ENCODE measurements at regions not wholly inside any gene's neighbourhood (a gene's known extent, or its start where the extent isn't known, plus 50 kb on each side); places are given as distances from the start of the nearest gene placed in this dataset.

DNA sequence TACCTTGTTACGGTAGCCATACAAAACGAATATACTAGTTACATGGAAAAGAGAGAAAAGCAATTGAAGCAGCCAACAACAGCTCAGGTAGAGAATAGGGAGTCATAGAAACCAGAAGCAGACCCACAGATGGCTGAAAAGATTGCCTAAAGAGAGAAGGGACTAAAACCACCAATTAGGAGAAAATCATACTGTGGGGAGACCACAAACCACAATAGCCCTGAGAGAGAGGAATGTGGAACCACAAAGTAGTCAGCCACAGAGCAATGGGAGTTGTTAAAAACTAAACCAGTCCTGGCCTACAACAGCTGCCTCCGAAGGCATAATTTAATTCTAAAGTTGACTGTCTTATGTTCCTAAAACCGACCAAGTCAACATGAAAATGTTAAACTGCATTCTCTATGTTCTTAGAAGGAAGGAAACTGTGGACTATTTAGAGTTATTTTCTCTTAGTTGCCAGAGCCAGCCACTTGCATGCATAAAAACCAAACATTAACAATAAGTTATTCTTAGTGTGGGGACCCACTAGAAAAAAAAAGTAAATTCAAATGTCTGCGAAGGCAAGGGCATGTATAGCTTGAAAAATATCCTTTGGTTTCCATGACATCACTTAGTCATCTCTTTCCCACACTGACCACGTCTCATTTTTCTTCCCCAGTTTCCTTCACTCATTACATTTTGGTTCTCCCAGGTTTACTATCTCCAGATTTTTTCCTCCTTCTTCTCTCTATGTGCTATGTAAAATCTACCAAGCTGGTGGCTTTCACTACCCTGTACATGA lies 398.1 kb downstream of the NOVA1 start:
- Histone ChIP-seq H3K27ac (ENCODE audit: insufficient read depth, low read length, poor library complexity, severe bottlenecking) (no peak overlapping the region), H3K4me1 (ENCODE audit: control insufficient read depth, insufficient read depth, low read length, poor library complexity, severe bottlenecking) (no peaks in the 10 kb centered on the region), H3K4me3 (ENCODE audit: low read depth, low read length) (no peak overlapping the region), H3K27me3 (ENCODE audit: control insufficient read depth, insufficient read depth, low read length) (no peaks in the 10 kb centered on the region), H3K36me3 (ENCODE audit: control insufficient read depth, insufficient read depth, low read length) (no peaks in the 10 kb centered on the region), H3K9me3 (ENCODE audit: control insufficient read depth in 2 of 2, low read length in 2 of 2) (peaks cover 7 to 12% of the 10 kb centered on the region in 2 experiments)
- Mint-ChIP-seq H3K9me3 (peaks cover 0 to 33% (median 13%) of the 10 kb centered on the region in 7 donors), H3K4me3 (no peak overlapping the region), H3K4me1 (no peaks in the 10 kb centered on the region), H3K36me3 (no peaks in the 10 kb centered on the region), H3K27ac (no peak overlapping the region), H3K27me3 (no peaks in the 10 kb centered on the region)
- DNase-seq (no peak), ATAC-seq (ENCODE audit: low read depth in 2 of 2) (no peak)

DNA sequence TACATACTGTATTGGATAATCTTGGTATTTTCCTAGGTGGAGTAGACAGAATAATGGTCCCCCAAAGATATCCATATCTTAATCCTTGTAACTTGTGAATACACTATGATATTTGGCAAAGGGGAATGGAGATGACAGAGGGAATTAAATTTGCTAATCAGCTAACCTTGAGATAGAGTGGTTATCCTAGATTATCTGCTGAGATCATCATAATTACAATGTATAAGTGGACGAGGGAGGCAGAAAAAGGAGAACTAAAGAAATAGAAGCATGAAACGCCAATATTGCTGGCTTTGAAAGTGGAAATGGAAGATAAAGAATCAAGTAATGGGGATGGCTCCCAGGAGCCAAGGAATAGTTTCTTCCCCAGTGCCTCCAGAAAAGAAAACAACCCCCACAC lies 398.7 kb downstream of the NOVA1 start:
- H3K36me3 Mint-ChIP-seq, result no peaks in the 10 kb centered on the region
- H3K9me3 Mint-ChIP-seq, result peaks cover 0 to 36% (median 14%) of the 10 kb centered on the region in 7 donors
- H3K27ac Mint-ChIP-seq, result no peak overlapping the region
- H3K36me3 ChIP-seq (ENCODE audit: control insufficient read depth, insufficient read depth, low read length), result no peaks in the 10 kb centered on the region
- no peak for DNase-seq
- no peaks in the 10 kb centered on the region for H3K4me1 Mint-ChIP-seq
- H3K27me3 Mint-ChIP-seq, result no peaks in the 10 kb centered on the region
- no peaks in the 10 kb centered on the region for H3K4me1 ChIP-seq (ENCODE audit: control insufficient read depth, insufficient read depth, low read length, poor library complexity, severe bottlenecking)
- H3K27me3 ChIP-seq (ENCODE audit: control insufficient read depth, insufficient read depth, low read length), result no peaks in the 10 kb centered on the region
- no peak overlapping the region for H3K27ac ChIP-seq (ENCODE audit: insufficient read depth, low read length, poor library complexity, severe bottlenecking)
- no peak overlapping the region for H3K4me3 Mint-ChIP-seq
- peaks cover 6 to 12% of the 10 kb centered on the region in 2 experiments for H3K9me3 ChIP-seq (ENCODE audit: control insufficient read depth in 2 of 2, low read length in 2 of 2)
- no peak for ATAC-seq (ENCODE audit: low read depth in 2 of 2)
- H3K4me3 ChIP-seq (ENCODE audit: low read depth, low read length), result no peak overlapping the region

DNA sequence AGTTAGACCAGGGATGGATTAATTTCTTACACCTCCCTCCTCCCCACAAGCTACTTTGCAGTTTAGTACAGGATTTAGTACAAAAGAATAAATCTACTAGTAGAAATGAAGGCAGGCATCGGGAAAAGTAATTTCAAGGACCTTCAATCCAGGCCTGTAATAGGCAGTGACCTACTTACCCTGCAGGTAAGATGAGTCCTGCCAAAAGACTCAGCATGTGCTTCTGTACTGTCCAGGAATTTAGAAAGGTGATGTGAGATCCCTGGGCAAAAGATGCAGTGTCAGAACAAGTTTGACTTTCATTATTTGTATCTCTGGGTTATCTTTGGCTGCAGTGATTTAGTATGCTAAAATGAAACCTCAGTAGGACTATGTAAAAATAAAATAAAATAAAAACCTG lies 403.0 kb downstream of the NOVA1 start:
- H3K4me3 ChIP-seq (ENCODE audit: low read depth, low read length), result no peak overlapping the region
- no peaks in the 10 kb centered on the region for H3K27me3 ChIP-seq (ENCODE audit: control insufficient read depth, insufficient read depth, low read length)
- Mint-ChIP-seq H3K27ac (no peak overlapping the region), H3K9me3 (peaks cover 4 to 31% (median 19%) of the 10 kb centered on the region in 7 donors), H3K27me3 (no peaks in the 10 kb centered on the region), H3K36me3 (no peaks in the 10 kb centered on the region), H3K4me3 (no peak overlapping the region), H3K4me1 (no peaks in the 10 kb centered on the region)
- H3K36me3 ChIP-seq (ENCODE audit: control insufficient read depth, insufficient read depth, low read length), result no peaks in the 10 kb centered on the region
- no peak for DNase-seq
- H3K27ac ChIP-seq (ENCODE audit: insufficient read depth, low read length, poor library complexity, severe bottlenecking), result no peak overlapping the region
- H3K9me3 ChIP-seq (ENCODE audit: control insufficient read depth in 2 of 2, low read length in 2 of 2), result peaks cover 2 to 11% of the 10 kb centered on the region in 2 experiments
- ATAC-seq (ENCODE audit: low read depth in 2 of 2), result no peak
- no peaks in the 10 kb centered on the region for H3K4me1 ChIP-seq (ENCODE audit: control insufficient read depth, insufficient read depth, low read length, poor library complexity, severe bottlenecking)

DNA sequence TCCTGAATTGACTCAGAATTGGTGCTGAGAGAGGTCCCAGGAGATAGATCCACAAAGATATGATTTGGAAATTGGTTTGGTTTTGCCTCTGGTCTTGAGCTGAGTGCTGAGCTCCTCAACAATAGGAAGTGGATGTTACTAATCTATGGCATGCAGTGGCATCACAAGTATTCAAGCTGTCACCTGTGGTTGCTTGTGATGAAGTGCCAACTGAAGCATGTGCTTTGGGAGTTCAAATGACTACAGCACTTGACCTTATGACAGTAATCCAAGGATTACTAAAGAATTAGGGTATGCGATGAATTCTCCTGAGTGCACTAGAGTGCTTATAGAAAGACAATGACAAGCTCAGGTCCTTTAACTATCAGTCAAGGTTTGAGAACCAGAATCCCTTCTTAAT lies 406.2 kb downstream of the NOVA1 start:
- no peak for ATAC-seq (ENCODE audit: low read depth in 2 of 2)

DNA sequence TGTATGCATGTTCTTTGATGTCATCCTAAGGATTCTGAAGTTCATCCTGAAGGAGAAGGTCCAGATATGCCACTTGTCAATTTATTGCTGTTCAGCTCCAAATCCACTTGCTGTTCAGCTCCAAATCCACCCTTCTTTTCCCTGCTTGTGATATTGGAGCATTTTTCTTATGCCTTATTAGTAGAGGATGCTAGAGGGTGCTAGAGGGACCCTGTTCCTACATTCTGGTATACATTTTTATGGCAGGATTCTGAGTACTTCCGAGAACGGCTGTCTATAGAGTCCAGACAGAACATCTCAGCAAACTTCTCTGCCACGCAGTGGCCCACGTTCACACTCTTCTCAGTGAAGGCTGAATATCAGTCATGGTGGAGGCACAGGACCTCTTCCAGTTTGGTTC lies 406.7 kb downstream of the NOVA1 start:
- Histone ChIP-seq H3K27ac (ENCODE audit: insufficient read depth, low read length, poor library complexity, severe bottlenecking) (no peak overlapping the region), H3K9me3 (ENCODE audit: control insufficient read depth in 2 of 2, low read length in 2 of 2) (peaks cover 0 to 11% of the 10 kb centered on the region in 2 experiments), H3K4me1 (ENCODE audit: control insufficient read depth, insufficient read depth, low read length, poor library complexity, severe bottlenecking) (no peaks in the 10 kb centered on the region), H3K4me3 (ENCODE audit: low read depth, low read length) (no peak overlapping the region), H3K36me3 (ENCODE audit: control insufficient read depth, insufficient read depth, low read length) (no peaks in the 10 kb centered on the region), H3K27me3 (ENCODE audit: control insufficient read depth, insufficient read depth, low read length) (no peaks in the 10 kb centered on the region)
- Mint-ChIP-seq H3K27me3 (no peaks in the 10 kb centered on the region), H3K4me1 (no peaks in the 10 kb centered on the region), H3K9me3 (peaks cover 5 to 37% (median 7%) of the 10 kb centered on the region in 7 donors), H3K27ac (no peak overlapping the region), H3K4me3 (no peak overlapping the region), H3K36me3 (no peaks in the 10 kb centered on the region)
- ATAC-seq (ENCODE audit: low read depth in 2 of 2) (no peak), DNase-seq (no peak)

More for the DNA sequence above, 406.2 kb downstream of the NOVA1 start:
- H3K4me1 ChIP-seq (ENCODE audit: control insufficient read depth, insufficient read depth, low read length, poor library complexity, severe bottlenecking), result no peaks in the 10 kb centered on the region
- no peaks in the 10 kb centered on the region for H3K36me3 ChIP-seq (ENCODE audit: control insufficient read depth, insufficient read depth, low read length)
- Mint-ChIP-seq H3K9me3 (peaks cover 5 to 41% (median 8%) of the 10 kb centered on the region in 7 donors), H3K27ac (no peak overlapping the region), H3K36me3 (no peaks in the 10 kb centered on the region), H3K4me3 (no peak overlapping the region), H3K4me1 (no peaks in the 10 kb centered on the region), H3K27me3 (no peaks in the 10 kb centered on the region)
- no peak for DNase-seq
- H3K27me3 ChIP-seq (ENCODE audit: control insufficient read depth, insufficient read depth, low read length), result no peaks in the 10 kb centered on the region
- H3K4me3 ChIP-seq (ENCODE audit: low read depth, low read length), result no peak overlapping the region
- peaks cover 0 to 11% of the 10 kb centered on the region in 2 experiments for H3K9me3 ChIP-seq (ENCODE audit: control insufficient read depth in 2 of 2, low read length in 2 of 2)
- H3K27ac ChIP-seq (ENCODE audit: insufficient read depth, low read length, poor library complexity, severe bottlenecking), result no peak overlapping the region

DNA sequence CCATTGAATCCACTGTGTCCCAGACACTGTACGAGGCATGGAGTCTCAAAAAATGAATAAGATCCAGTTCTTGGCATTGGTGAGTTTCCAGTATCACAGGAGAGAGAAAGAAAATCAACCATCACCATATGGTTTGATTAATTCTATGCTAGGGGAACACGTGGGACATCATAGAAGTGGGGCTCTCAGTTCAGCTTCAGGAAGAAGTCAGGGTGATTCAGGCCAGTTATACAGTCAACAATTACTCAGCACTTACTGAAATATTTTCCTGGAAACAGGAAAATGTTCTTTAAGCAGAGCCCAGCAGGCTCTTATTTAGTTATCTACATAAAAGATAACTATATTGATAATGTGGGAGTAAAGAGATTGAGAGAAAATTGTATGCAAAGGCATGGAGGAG lies 407.2 kb downstream of the NOVA1 start:
- no peak for DNase-seq
- Histone ChIP-seq H3K4me3 (ENCODE audit: low read depth, low read length) (no peak overlapping the region), H3K27me3 (ENCODE audit: control insufficient read depth, insufficient read depth, low read length) (no peaks in the 10 kb centered on the region), H3K9me3 (ENCODE audit: control insufficient read depth in 2 of 2, low read length in 2 of 2) (peaks cover 0 to 11% of the 10 kb centered on the region in 2 experiments), H3K27ac (ENCODE audit: insufficient read depth, low read length, poor library complexity, severe bottlenecking) (no peak overlapping the region), H3K36me3 (ENCODE audit: control insufficient read depth, insufficient read depth, low read length) (no peaks in the 10 kb centered on the region), H3K4me1 (ENCODE audit: control insufficient read depth, insufficient read depth, low read length, poor library complexity, severe bottlenecking) (no peaks in the 10 kb centered on the region)
- Mint-ChIP-seq H3K36me3 (no peaks in the 10 kb centered on the region), H3K27me3 (no peaks in the 10 kb centered on the region), H3K27ac (no peak overlapping the region), H3K4me3 (no peak overlapping the region), H3K9me3 (peaks cover 5 to 37% (median 7%) of the 10 kb centered on the region in 7 donors), H3K4me1 (no peaks in the 10 kb centered on the region)
- ATAC-seq (ENCODE audit: low read depth in 2 of 2), result no peak

DNA sequence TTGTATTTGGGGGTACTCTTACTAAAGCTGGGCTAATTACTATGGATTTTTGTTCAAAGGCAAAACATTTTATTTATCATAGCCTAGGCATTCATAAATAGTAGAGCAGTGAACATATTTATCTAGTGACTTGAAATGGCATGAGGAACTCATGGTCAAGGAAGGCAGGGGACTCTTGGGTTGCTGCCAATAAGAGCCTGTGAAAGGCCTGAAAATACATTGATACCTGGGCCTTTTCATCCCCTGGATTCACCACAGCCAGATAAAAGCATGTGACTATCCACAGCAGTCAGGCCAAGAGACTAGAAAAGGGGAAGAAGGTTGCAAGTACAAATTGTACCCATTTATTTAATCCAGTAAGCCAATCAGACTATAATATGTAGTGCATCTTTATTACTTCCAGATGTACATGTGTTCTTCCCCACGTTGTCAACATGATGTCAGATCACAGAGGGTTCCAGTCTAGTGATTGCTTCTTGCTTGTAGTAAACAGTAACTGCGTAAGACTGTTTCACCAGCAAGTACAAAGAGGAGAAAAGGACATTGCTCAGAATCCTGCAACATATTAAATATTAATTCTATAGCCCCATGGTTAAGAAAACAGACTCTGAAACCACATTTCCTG lies 409.7 kb downstream of the NOVA1 start:
- Histone ChIP-seq H3K27me3 (ENCODE audit: control insufficient read depth, insufficient read depth, low read length) (no peaks in the 10 kb centered on the region), H3K9me3 (ENCODE audit: control insufficient read depth in 2 of 2, low read length in 2 of 2) (peaks cover 0 to 16% of the 10 kb centered on the region in 2 experiments), H3K4me3 (ENCODE audit: low read depth, low read length) (no peak overlapping the region), H3K36me3 (ENCODE audit: control insufficient read depth, insufficient read depth, low read length) (no peaks in the 10 kb centered on the region), H3K27ac (ENCODE audit: insufficient read depth, low read length, poor library complexity, severe bottlenecking) (no peak overlapping the region), H3K4me1 (ENCODE audit: control insufficient read depth, insufficient read depth, low read length, poor library complexity, severe bottlenecking) (no peaks in the 10 kb centered on the region)
- Mint-ChIP-seq H3K4me3 (no peak overlapping the region), H3K4me1 (no peaks in the 10 kb centered on the region), H3K36me3 (no peaks in the 10 kb centered on the region), H3K27me3 (no peaks in the 10 kb centered on the region), H3K27ac (no peak overlapping the region), H3K9me3 (peaks cover 5 to 38% (median 9%) of the 10 kb centered on the region in 7 donors)
- no peak for DNase-seq
- no peak for ATAC-seq (ENCODE audit: low read depth in 2 of 2)

DNA sequence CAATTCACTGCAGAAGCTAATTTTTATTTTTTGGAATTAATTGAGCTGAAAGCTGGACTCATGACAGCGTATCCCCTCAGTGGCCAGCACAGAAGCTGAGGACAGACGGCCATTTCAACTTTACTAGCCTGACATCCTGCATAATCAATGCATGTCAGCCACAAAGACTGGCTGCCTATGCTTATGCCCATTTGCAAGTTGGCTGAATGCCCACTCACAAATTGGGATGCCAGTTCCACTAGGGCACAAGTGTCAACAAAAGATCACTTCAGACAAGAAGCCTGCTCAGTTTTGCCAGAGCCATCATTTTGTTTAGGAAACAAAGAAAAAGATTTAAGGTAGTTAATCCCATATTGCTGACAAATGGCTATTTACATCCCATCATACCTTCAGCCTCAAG lies 417.6 kb downstream of the NOVA1 start:
- no peak for ATAC-seq (ENCODE audit: low read depth in 2 of 2)
- H3K36me3 ChIP-seq (ENCODE audit: control insufficient read depth, insufficient read depth, low read length), result no peaks in the 10 kb centered on the region
- H3K27me3 ChIP-seq (ENCODE audit: control insufficient read depth, insufficient read depth, low read length), result no peaks in the 10 kb centered on the region
- H3K4me1 Mint-ChIP-seq, result no peaks in the 10 kb centered on the region
- H3K9me3 ChIP-seq (ENCODE audit: control insufficient read depth in 2 of 2, low read length in 2 of 2), result peaks cover 0 to 24% of the 10 kb centered on the region in 2 experiments
- peaks cover 3 to 40% (median 10%) of the 10 kb centered on the region in 7 donors for H3K9me3 Mint-ChIP-seq
- H3K27ac Mint-ChIP-seq, result no peak overlapping the region
- H3K4me3 Mint-ChIP-seq, result no peak overlapping the region
- DNase-seq, result no peak
- H3K27me3 Mint-ChIP-seq, result no peaks in the 10 kb centered on the region
- H3K4me3 ChIP-seq (ENCODE audit: low read depth, low read length), result no peak overlapping the region
- no peaks in the 10 kb centered on the region for H3K4me1 ChIP-seq (ENCODE audit: control insufficient read depth, insufficient read depth, low read length, poor library complexity, severe bottlenecking)
- no peak overlapping the region for H3K27ac ChIP-seq (ENCODE audit: insufficient read depth, low read length, poor library complexity, severe bottlenecking)
- H3K36me3 Mint-ChIP-seq, result no peaks in the 10 kb centered on the region

All from CD4-positive, CD25-positive, alpha-beta regulatory T cell (primary cell).